ENCODE measurements at regions not wholly inside any gene's neighbourhood (a gene's known extent, or its start where the extent isn't known, plus 50 kb on each side); places are given as distances from the start of the nearest gene placed in this dataset.
"Not testable (repeated sequence)": the region's sequence is repeated elsewhere in the genome, so short reads cannot be mapped to it uniquely, and the experiment has no call there.

DNA sequence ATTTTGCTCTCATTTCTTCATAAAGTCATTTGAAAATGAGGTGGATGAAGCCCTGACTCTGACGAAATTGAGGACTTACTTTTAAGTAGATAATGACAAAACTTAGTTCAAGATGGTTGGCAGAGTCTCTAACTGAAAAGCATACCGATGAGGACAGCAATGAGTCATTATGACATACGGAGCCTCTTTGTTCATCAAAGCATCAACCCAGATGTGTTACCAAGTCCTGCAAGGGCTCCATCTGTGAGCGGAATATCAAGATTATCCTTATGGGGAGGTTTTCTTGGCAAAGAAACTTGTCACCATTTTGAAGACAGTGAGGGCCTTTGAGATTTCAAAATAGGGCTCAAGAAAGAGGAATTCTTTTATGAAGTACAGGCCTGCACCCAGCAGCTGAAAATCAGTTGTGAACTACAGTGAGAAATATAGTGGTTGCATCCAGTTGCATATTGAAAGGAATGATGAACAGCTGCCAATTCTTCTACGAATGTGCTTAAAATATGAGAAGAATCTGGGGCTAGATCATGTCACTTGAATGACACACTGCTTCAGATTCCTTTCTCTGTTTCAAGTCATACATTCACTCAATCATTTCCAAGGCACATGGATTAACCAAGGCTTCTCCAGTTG is 86.6 kb upstream of the SLC24A2 start:
- no peak for DNase-seq (ENCODE audit: low read depth)

DNA sequence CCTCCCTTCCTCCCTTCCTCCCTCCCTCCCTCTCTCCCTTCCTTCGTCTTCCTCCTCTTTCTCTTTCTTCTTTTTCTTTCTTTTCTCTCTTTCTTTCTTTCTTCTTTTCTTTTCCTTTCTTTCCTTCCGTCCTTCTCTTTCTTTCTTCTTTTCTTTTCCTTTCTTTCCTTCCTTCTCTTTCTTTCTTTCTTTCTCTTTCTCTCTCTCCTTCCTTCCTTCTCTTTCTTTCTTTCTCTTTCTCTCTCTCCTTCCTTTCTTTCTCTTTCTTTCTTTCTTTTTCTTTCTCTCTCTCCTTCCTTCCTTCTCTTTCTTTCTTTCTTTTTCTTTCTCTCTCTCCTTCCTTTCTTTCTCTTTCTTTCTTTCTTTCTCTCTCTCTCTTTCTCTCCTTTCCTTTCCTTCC is 84.4 kb upstream of the SLC24A2 start:
- DNase-seq (ENCODE audit: low read depth), result not testable (repeated sequence)

DNA sequence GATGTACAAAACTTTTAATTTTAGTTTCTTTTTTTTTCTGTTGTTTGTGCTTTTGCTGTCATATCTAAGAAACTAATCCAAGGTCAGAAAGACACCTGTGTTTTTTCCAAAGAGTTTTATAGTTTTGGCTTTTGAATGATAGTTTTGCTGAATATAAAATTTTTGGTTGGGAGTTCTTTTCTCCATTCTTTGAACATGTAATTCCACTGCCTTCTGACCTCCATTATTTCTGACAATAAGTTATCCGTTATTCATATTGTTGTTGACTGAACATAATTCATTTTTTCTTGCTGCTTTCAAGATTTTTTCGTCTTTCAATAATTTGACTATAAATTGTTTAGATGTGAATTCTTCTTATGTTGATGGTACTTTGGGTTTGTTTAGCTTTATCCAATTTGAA is 82.2 kb upstream of the SLC24A2 start:
- DNase-seq (ENCODE audit: low read depth), result no peak

DNA sequence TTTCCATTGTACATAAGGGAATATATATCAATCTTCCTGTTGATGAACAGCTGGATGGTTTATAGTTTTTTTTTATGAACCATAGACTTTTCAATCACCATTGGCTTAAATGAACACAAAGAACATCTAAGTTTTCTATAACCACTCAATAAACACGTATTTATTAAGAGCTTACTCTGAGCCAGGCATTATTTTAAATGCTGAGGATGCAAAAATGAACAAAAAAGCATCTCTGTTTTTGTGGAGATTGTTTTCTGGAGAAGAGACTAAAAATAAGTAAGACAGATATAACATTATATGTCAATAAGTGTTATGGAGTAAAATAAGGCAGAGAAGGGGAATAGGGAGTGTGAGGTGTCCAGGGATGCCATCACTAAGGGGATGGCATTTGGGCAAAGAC is 52.1 kb upstream of the SLC24A2 start:
- no peak for DNase-seq (ENCODE audit: low read depth)
